Fibroblast of skin of left quadriceps (primary cell): ENCODE measurements at regions not wholly inside any gene's neighbourhood (a gene's known extent, or its start where the extent isn't known, plus 50 kb on each side); places are given as distances from the start of the nearest gene placed in this dataset.
"Not testable (repeated sequence)": the region's sequence is repeated elsewhere in the genome, so short reads cannot be mapped to it uniquely, and the experiment has no call there.

Experiments
- DNase-seq, 2 experiments: peaks; one replicate each; pipeline ENCODE4 v3.0.0-alpha.2; 2013; ENCODE audit warnings: low read depth in 2 of 2

DNA sequence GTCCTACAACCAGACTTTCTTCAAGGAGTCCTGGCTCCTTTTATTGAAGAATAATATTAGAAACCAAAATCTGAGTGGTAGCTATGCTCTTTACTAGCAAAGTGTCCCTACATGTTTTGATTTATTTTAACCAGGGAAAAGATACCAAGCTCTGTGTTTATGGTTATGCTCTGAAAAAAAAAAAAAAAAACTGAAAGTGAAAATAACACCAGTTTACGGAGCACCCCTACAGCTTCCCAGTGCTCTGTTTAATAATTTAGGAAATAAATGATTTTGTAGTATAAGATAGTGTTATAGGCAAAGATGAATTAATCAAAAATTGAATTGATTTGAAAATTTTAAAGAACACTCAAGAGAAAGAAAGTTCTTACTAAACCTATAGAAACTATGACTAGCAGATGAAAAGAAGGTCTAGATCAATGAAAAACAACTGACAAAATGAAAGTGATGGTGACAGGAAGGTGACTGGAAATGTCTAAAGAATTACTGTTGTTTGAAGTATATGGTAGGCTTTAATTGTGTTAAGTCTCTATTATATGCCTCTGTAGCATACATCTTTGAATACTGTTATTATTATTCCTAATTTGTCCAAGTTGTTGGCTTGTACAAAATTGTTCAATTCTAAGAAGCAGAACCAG is 1698.4 kb upstream of the PCDH10 start:
- no peak for DNase-seq

DNA sequence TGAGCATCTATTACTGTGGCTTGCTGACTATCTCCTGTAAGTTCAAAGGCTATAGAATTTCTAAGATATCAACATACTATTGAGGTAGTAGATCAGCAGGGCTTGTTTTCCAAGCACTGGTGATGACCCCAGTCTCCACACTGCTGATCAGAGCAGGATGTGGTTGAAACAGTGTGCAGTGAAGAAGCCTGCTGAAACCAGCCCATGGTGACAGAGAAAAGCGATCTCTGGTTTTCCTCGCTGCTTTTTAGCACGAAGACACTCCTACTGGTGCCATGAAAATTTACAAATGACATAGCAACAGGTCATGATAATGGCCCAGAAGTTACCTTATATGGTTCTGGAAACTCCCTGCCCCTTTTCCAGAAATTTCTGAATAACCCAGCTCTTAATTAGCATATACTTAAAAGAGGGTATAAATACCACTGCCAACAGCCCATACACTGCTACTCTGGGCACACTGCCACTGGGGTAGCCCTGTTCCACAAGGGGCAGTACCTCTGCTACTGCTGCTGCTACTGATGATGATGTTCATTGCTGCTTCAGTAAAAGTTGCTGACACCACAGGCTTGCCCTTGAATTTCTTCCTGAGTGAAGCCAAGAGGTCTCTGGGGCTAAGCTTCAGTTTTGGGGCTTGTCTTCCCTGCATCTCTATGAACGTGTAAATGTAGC is 1689.5 kb upstream of the PCDH10 start:
- DNase-seq, result no peak

DNA sequence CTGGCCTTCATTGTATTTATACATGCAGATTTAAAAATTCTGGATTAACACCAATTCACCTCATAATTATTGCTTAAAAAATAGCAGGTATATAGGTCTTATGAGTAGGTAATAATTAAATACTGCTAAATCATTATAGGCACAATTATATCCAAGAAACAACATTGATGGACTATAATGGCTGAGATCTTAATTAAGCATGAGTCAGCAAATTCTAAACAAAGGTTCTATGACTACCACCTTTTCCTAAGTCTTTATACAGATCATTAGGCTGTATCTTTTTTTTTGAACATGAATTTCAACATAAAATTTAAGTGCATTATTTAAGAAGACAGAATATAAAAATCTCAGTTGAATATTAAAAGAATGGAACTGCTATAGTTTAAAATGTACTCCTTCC is 1678.7 kb upstream of the PCDH10 start:
- no peak for DNase-seq

DNA sequence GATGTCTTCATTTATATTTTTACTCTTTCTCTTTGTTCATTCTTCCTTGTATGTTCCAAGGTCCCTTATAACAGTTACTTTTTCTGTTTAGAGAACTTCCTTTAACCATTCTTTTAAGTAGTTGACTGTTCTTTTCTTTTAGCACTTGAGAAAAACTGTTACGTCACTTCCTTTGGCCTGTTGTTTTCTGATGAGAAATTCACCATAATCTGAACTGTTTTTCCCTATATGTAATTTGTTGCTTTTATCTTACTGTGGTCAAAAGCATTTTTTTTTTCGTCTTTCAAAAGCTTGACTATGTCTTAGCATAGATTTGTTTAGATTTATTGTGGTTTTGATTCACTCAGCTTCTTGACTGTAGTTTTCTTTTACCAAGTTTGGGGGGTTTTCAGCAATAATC is 1660.3 kb upstream of the PCDH10 start:
- no peak for DNase-seq

DNA sequence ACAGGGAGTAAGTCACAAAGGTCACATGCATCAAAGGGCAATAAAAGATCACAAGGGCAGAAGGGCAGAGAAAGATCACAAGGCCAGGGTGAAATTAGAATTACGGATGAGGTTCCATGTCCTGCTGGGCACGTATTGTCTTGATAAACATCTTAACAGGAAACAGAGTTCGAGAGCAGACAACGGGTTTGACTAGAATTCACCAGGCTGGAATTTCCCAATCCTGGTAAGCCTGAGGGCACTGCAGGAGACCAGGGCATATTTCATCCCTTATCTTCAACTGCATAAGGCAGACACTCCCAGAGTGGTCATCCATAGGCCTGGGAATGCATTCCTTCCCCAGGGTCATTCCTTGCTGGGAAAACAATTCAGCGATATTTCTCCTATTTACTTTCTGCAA is 1652.9 kb upstream of the PCDH10 start:
- not testable (repeated sequence) for DNase-seq

DNA sequence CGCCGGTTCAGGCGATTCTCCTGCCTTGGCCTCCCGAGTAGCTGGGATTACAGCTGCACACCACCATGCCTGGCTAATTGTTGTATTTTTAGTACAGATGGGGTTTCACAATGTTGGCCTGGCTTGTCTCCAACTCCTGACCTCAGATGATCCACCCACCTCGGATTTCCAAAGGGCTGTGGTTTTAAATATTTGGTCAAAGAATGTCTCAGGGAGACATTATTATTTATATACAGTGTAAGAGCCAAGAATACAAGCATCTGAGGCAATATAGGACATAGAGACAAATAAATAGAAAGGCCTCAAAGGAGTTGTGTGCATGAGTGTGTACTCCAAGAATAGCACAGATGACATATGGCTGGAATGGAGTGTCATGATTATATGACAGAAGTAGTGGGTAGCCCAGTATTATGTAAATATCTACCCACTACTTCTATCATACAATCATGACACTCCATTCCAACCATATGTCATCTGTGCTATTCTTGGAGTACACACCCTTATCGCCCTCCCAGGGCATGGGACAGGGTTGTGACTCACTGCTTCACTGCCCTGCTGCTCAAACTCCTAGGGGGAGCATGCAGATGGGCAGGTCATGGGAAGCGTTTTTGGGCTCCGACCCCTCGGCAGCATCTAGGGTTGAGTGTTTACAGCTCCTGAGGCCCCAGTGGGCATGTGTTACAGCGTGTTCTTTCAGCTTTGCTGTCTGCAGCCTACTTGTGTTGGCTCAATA is 1649.8 kb upstream of the PCDH10 start:
- DNase-seq, result peak; percentile 71 to 76

DNA sequence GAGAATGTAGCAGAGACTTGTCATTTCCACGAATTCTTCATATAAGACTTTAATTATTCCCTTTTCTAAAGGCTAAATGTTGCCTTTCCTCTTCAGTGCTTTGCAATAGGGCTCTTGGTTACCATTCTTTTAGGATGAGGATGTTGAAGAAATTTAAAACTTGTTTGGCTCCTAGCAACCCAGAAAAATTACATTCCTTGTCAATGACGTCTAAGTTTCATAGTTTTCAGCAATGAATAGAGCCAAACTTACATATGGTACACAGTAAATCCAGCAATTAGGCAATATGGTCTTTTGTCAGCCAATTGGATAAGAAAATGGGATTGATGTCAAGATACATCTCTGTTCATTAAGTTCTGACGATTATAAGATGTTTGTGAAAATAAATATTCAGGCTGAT is 1639.6 kb upstream of the PCDH10 start:
- DNase-seq, result peak; percentile 56 to 58

DNA sequence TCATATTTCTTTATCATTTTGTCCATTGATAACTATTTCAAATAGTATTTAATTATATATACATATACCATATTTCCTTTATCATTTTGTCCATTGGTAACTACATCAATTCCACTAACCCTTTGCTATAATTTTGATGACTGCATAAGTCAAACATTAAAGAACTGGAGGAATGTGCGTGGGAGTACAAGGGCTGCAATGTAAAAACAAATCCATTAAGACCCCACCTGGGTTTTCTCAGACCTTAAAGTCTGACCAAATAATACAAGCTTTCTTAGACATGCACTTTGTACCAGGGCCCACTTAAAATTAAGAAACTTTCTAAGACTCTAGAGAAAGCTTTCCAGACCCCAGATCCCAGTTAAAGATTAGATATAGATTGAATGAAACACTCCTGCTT is 1622.4 kb upstream of the PCDH10 start:
- no peak for DNase-seq

DNA sequence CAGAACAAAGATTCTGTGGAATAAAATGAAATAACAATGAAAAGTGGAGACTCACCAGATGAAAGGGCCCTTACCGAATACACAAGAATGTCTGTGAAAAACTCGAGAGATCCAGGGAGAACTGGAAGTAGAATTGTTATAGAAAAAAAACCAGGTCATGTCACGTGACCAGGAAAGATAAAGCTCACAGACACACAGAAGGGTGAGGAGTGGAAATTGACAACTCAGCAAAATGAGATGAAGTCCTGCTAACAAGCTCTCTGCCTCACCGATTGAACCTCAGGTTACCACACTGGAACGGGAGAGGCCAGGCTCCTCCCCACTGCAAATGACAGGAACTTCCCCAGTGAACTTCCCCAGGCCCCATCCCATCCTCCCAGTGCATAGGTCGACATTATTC is 1618.0 kb upstream of the PCDH10 start:
- DNase-seq, result no peak

DNA sequence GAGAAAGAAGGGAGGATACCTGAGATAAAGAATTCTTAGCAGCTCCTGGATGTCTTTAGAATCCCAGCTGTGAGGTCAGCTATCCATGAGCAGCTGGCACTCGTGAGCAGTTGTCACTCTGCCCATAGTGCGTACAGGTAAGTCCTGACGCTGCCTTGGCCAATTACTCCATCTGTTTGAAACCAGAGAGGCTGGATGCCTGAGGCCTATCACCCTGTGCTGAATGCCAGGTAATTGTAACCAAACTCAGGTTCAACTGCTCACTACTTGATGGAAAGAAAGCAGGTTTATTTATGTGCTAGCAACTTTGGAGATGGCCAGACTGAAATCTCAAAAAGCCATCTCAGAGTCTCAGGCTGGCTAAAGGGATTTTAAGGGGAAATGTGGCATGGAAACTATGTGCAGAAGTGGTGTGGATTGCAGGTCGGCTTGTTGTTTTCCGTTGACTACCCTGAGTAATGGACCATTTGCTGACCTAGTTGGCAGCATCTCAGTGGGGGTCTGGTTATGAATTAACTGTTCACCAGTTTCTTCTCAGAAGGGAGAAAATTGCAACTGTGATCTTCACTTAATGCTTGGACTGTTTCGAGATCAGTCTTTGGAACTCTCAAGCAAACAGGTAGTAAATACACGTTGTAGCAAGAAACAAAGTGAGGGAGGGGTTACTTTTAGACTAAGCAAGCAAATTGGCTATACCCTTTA is 1614.0 kb upstream of the PCDH10 start:
- DNase-seq, result no peak

DNA sequence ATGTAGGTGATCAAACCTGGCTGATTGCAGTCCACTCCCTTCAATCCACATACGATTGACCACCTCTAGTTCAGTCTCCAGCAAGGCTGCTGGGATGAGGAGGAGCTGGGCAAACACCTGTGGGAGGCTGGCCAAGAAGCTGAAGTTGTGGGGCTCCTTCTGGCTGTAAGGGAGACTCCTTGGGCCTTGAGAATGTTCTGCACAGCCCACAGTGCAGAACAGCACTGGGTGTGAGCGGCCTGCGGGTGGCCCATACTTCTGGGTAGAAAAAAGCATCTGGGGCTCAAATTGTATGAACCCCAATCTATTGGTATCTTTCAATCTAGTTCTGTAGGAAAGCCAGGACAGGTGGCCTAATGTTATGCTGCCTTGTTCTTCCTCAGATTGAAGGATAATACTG is 1608.8 kb upstream of the PCDH10 start:
- no peak for DNase-seq

DNA sequence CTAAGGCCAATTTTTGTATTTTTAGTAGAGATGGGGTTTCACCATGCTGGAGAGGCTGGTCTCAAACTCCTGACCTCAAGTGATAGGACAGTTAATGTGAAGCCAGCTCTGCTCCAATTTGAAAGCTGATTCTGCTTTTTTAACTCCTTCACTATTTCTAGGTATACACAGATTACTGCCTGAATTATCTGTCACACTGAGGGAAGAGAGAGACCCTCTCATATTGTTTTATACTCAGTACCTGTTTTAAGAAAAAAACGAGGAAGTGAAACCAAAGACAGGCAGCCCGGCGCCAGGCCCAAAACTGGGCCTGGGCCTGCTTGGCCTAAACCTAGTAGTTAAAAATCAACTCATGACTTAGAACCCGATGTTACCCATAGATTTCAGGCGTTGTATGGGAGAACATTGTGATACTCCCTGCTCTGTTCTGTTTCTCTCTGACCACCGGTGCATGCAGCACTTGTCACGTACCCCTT is 1601.5 kb upstream of the PCDH10 start:
- no peak for DNase-seq

DNA sequence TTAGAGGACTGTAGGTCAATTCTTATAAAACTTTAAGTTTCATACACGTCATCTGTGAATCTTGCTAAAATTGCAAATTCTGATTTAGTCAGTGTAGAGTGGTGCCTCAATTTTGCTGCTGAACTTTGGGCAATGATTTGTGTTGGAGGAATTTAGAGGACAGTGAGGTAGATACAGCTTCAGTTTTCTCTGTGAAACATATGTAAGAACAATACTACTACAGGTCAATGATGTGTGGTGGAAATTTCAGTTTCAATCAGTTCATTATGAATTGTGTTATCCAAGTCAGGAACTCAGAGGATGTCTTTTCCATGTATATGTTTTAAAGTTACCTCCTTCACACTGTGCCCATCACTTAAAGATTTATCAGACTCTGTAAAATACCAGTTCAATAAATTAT is 1597.8 kb upstream of the PCDH10 start:
- DNase-seq, result no peak

DNA sequence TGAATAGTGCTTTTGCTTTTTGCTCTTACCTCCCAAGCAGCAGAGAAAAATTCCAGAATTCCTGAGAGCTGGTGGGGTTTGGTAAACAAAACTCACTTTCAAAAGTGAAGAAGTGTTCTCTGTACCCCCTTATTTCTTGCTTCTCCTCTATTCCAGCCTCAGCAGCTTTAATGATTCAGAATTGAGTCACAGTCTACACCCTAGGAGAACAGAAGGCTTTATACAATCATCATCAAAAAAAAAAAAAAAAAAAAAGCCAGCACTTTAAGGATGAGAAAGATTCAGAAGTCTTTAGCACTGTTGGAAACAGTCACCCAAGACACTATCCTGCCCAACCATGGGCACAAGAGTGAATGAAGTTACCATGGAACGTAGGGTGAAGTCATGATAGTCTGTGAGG is 1583.1 kb upstream of the PCDH10 start:
- no peak for DNase-seq

DNA sequence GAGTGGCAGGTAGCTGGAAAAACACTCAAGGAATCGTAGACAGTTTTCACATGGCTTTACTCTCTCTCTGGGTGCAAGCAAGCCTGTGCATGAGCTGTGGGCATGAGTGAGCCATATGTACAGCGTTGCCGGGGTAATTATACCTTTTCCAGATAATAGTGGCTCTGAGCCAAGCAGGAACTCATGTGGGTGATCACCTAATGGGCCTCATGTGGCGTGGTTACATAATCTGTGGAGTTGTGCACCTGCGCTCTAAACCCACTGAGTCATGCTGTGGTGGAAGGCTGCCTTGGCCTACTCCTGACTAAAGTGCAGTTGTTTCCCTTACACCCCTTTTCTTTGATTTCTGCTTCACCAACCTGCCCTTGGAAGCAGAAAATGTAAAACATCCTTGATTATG is 1564.5 kb upstream of the PCDH10 start:
- DNase-seq, result no peak

DNA sequence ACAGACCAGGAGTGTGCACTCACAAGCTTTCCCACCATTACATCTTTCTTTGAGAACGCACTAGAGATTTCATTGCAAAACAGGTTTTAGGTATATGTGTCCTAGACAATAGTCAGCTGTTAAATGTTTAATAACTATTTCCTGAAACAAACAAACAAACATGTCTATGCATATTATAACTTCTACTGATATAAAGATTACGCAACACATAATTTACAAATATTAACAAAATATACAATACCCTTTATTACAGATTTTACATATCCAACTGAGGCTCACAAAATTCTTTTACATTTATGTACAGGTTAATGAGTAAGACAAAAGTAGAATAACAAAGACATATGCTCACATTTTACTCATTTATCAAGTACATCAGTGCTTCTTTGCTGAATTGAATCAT is 1554.0 kb upstream of the PCDH10 start:
- DNase-seq, result no peak

DNA sequence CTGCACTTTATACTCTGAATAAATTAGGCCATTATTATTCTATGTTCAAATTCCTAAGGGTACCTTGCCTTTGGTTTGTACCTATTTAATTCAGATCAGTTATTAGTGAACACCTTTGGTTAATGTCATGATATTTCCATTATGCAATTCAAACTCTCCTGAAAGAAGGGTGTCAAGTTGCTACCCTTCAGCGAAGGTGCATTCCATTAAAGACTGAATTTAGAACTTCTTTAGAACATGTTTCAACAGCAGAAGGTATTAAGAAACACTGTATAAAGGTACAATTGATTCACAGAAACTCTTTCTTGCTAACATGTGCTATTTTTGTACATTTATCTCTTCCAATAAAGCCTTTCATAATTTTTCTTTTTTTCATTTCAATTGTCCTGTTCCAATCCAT is 1545.4 kb upstream of the PCDH10 start:
- no peak for DNase-seq

DNA sequence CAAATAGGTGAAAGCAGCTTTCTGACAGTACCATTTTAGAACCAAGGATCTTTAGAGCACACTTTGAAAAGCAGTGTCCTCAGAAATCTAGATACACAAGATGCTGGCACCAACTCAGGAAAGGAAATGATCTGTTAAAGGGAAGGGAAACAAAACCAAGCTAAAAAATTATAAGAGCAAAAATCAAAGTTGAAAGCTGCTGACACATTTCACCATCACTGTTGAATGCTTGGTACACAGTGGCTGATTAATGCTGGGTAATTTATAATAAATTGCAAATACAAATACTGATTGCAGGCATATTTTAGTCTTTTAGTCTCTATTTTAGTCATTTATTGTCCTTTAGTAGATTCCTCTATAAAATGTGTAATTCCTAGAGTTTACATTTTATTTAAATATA is 1540.1 kb upstream of the PCDH10 start:
- DNase-seq, result no peak

DNA sequence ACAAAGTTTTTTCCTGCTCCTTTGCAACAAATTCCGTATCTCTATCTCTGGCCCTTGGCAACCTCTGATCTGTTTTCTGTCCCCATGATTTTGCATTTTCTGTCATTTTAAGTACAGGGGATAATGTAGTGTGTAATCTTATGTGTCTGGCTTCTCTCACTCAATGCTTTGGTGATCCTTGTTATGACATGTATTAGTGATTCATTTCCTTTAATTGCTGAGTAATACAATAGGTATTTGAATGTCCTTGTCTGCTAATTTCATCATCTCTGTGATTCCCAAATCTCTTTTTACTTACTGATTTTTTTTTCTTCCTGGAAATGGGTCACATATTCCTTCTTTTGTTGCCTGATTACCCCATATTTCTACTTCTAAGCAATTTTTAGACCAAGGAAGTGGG is 1538.6 kb upstream of the PCDH10 start:
- DNase-seq, result peak; percentile 72 to 73

DNA sequence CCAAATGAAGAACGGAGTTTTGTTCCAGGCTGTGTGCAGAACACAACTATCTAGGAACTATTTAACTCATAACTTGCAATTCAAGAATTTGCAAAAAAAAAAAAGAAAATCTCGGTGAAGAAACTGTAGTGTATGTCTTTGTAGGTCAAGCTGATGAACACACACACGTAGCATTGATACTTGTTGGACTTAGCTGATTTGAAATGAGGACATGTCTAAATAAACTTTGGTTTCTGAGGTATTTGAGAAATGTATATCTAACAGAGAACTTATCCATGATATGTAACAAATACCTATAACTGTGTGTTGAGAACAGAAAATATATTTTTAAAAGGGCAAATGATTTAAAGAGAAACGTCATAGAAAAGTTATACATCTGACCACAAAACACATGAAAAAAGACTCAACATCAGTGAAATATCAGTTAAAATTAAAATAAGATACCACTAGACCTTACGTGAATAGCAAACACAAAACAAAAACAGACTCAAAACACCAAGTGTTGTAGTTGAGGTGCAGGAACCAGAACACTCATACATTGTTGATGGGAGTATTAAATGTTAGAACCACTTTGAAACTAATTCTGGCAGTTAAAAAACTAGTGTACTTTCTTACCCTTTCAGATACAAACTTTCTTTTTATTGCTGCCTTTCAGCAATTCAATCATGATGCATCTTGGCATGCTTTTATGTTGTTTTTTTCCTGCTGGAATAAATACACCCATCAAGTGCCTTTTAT is 1535.8 kb upstream of the PCDH10 start:
- DNase-seq, result no peak

DNA sequence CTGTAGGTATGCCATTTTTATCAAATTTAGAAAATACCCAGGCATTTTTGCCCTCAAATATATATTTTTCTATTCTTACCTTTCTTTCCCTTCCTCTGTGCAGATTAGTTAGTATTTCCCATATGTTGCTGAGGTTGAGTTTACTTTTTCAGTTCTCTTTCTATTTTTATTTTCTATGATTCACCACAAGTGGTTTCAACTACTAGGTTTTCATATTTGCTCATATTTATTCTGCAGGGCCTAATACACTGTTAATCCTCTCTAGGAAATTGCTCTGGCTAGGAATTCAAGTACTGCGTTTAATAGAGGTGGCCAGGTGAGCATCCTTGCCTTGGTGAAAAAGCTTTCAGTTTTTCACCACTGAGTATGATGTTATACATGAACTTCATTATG is 1535.3 kb upstream of the PCDH10 start:
- DNase-seq, result no peak

DNA sequence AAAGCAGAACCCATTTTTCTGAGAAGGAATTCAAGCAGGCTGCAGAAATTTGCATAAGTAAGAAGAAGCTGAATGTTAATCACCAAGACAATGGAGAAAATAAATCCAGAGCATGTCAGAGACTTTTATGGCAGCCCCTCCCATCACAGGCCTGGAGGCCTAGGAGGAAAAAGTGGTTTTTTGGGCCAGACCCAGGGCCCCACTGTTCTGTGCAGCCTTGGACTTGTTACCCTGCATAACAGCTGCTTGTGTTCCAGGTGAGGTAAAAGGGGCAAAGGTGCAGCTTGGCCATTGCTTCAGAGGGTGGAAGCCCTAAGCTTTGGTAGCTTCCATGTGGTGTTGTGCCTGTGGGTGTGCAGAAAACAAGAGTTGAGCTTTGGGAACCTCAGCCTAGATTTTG is 1516.2 kb upstream of the PCDH10 start:
- no peak for DNase-seq
